Suppressor macrophage treated with lipopolysaccharide for 1 hour (primary cell): ENCODE measurements at regions not wholly inside any gene's neighbourhood (a gene's known extent, or its start where the extent isn't known, plus 50 kb on each side); places are given as distances from the start of the nearest gene placed in this dataset.

Experiments used
- DNase-seq, 3 donors: peaks; one replicate each; pipeline ENCODE4 v3.0.0-alpha.2; 2020 to 2022

- DNase-seq: peak in 2 of 3 donors; percentile 4 to 41
These were observed 225.9 kb downstream of the WDR11 start for GRCh38 chr10:121076776-121077715.

GRCh38 chr10:121078036-121078435 is 226.9 kb downstream of the WDR11 start:
- DNase-seq: no peak

DNA sequence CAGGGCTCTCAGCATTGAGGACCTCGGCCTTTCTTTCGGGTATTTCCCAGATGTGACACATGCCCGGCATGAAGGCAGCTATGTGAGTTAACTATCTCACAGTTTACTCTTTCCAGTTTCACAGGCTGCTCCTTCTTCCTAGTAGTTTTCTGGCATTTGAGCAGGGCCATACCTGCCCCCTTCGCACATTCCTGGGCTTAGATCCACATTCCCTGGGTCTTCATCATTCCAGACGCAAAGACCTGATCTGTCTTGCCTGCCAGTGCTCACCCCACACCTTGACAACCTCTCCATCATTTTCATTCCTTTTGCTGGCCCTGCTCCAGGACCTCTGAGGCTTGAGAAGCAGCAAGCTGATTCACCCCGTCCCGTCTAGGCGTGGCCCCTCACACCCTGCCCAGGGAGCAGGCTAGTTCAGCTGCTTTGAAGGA is 227.5 kb downstream of the WDR11 start:
- no peak for DNase-seq

GRCh38 chr10:121079226-121079625 is 228.1 kb downstream of the WDR11 start:
- DNase-seq: no peak

DNA sequence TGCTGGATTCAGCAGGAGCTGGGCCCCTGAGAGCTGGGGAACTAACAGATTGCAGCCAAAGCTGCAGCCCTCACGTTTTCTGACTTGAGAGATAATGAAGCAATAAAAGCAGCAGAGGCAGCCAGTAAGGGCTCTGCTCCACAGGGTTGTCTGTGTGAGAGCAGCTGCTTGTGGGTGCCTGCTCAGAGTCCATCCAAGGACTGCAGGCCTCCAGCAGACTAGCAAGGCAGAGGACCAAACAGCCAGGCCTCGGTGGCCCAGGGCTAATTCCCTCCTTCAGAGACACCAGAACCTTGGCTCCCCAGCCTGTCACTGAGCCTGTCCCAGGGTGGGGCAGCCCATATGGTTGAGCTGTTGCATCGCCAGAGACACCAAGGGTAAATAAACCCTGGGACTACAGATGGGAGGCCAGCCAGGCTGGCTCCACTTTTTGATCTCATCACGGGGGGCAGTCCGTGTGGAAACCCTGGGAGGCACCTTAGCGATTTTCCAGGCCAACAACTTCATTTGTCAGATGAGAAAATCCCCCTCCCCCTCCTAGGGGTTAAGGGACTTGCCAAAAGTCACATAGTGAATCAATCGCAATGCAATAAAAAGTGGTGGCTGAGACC is 229.2 kb downstream of the WDR11 start:
- no peak for DNase-seq

- no peak for DNase-seq
These were observed 230.1 kb downstream of the WDR11 start for GRCh38 chr10:121081306-121081705.

- DNase-seq: no peak
These were observed 231.8 kb downstream of the WDR11 start for GRCh38 chr10:121082984-121083383.

GRCh38 chr10:121084016-121084674 is 233.0 kb downstream of the WDR11 start:
- DNase-seq: no peak

DNA sequence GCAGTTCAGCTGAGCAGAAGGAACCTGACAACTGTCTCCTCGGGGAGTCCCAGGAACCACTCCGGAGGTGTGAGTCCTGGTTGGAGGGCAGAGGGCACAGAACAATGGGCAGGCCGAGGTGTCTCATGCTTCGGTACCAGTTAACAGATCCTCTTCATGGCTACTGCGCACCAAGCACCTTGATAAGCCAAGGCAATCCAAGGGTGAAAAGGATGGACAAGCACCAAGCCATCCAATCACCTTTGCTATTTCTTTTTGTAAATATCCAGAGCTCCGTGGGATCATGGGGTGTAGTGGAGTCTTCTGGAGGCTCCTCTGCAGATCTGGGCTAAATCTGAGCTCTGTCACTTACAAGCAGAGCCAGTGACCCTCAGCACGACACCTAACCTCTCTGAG is 233.5 kb downstream of the WDR11 start:
- no peak for DNase-seq

DNA sequence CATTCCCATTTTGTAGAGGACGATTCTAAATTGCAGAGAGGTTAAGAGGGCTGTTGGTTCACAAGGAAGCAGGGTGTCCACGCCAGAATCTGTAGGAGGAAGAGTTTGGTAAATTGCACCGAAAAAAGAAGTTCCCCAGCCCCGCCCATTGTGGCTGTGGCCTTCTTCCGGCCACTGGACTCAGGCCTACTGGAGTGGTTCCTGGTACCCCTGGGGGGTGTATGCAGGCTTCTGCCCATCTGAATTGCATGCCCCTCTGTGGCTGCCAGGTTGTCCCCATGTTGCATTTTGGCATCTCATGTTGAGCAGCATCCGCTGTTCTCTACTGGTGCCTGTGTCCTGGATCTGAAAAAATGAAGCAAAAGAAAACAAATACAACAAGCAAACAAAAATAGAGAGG is 234.2 kb downstream of the WDR11 start:
- DNase-seq: peak in 1 of 3 donors; percentile 15

GRCh38 chr10:121087129-121087528 is 236.0 kb downstream of the WDR11 start:
- no peak for DNase-seq

GRCh38 chr10:121087688-121088087 is 236.5 kb downstream of the WDR11 start:
- no peak for DNase-seq

DNA sequence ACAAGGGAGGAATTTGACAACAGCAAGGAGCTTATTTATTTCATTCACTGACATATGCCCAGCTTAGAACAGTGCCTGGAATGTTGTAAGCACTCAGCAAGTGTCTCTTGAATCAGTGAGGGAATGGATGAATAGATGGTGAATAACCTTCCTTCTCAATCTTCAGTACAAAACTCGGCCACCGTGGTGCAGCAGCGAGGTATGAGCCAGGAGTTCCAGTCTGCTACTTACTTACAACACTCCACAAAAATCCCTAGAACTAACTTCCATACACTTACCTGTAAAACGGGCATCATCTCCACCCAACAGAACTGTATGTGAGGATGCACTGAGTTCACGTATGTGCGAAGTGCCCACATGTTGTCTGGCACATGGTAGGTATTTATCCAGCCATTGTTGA is 237.4 kb downstream of the WDR11 start:
- peak in 1 of 3 donors; percentile 19 for DNase-seq

DNA sequence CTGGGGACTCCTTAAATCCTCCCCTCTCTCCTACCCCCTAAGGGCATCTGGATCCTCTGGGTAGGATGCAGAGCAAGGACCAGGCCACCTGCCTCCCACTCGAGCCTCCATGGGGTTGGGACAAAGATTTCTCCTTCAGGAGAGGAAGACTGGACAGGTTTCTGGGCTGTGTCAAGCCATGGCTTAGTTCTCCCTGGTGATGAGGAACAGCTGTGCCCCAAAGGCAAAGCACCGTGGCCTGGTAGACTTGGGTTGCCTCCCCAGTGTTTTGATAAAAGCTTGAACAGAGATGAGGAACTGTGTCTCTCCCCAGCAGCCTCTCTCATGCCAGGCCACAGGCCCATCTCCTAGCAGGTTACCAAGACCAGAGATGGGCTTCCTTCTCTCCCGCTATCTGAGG is 238.3 kb downstream of the WDR11 start:
- no peak for DNase-seq

DNA sequence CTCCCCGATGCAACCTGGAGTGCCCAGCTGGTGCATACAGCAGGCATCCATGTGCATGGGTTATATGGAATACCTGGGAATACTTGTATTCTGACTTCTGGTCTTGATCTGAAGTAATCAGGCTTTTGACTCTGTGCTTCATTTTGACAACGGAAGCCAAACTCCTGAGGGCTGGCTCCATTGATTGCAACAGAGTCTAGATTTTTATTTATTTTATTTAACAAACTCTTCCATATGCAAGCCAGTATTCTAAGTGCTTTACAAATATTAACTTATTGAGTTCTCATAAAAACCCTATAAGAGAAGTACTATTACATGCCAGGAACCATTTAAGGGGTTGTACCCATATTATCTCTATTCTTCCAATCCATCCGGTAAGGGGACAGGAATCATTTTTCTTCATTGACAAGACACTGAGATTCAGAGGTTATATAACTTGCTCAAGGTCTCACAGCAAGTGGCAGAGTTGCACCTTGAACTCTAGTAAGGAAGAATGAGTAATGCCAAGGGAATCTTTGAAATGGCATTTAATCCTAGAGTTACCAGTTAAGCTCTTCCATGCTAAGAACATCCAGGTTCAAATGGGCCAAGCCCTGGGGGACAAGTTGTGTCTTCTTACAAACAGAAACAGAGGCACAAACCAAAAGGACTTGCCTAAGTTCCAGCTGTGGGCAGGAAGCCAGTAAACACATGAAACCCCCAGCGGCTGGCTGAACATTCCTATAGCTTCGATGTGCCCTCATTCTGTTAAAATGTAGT is 241.0 kb downstream of the WDR11 start:
- no peak for DNase-seq

DNA sequence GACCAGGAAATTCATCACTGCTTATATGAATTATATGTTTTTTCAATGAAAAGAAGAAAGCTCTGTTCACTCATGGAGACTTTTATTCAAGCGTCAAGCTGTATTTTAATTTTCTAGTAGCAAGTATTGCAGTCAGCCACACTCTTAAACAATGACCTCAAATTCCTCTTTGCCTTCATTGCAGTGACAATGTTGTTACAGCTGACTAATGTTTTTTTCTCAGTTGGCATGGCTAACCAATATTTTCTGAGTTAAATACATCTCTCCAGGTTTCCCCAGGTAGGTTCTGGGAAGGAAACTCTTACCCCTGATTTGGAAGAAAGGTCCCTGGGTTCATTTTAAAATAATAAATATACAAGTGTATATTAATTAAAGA is 241.5 kb downstream of the WDR11 start:
- no peak for DNase-seq

DNA sequence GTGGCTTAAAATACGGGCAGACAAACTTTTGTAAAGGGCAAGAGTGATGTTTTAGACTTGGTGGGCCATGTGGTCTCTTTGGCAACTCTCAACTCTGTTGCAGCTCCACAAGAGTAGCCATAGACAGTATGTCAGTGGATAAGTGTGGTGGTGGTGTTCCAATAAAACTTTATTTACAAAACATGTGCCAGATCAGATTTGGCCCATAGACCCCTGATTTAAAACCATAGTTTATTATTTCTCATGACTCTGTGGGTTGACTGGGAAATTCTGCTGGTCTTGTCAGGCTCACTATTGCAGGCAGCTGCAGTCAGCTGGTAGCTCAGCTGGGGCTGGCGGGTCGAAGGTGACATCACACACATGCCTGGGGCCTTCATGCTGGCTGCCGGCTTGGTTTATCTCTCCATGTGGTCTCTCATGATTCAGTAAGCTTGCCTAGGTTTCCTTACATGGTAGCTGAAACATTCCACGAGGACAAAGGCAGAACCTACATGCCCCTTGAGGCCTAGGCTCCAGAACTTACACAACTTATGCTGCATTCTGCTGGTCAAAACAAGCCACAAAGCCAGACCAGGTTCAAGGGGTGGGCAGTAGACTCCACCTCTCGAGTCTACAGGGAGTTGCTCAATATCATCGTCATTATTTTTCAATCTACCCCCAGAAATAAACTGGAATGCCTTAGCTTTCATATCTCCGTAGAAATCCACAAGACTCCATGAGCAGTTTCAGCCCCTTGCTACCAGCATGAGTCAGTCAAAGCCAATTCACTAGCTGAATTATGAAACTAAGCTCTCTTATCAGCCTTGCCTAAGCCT is 245.7 kb downstream of the WDR11 start:
- no peak for DNase-seq

GRCh38 chr10:121098211-121098610 is 247.0 kb downstream of the WDR11 start:
- no peak for DNase-seq

- DNase-seq: no peak
These were observed 247.6 kb downstream of the WDR11 start for GRCh38 chr10:121098751-121099150.

- no peak for DNase-seq
These were observed 248.0 kb downstream of the WDR11 start for GRCh38 chr10:121099181-121099580.

GRCh38 chr10:121099592-121099991 is 248.4 kb downstream of the WDR11 start:
- no peak for DNase-seq

- no peak for DNase-seq
These were observed 250.4 kb downstream of the WDR11 start for GRCh38 chr10:121101561-121101960.
